ENCODE measurements at regions not wholly inside any gene's neighbourhood (a gene's known extent, or its start where the extent isn't known, plus 50 kb on each side); places are given as distances from the start of the nearest gene placed in this dataset.

GRCh38 chr6:98016565-98016964 is 733.5 kb upstream of the MMS22L start:
- ChIA-PET CTCF (no interaction called here), POLR2A (no interaction called here)
- Mint-ChIP-seq H3K27me3 (no peaks in the 10 kb centered on the region), H3K36me3 (ENCODE audit: low read depth) (no peaks in the 10 kb centered on the region), H3K4me1 (no peaks in the 10 kb centered on the region), H3K27ac (no peak overlapping the region), H3K9me3 (ENCODE audit: low read depth) (no peaks in the 10 kb centered on the region), H3K4me3 (no peak overlapping the region)
- ATAC-seq (no peak), DNase-seq (no peak)
- intact Hi-C loops (cut with DNase I, micrococcal nuclease), result no loop called here

- H3K9me3 Mint-ChIP-seq (ENCODE audit: low read depth), result no peaks in the 10 kb centered on the region
- ChIA-PET POLR2A (no interaction called here), CTCF (interaction anchor here (0.5 kb wide), 1 partner anchor 1144 kb away, joined by 6 read pairs; no protein-coding TSS in a partner anchor)
- no peaks in the 10 kb centered on the region for H3K27me3 Mint-ChIP-seq
- H3K4me1 Mint-ChIP-seq, result no peaks in the 10 kb centered on the region
- DNase-seq (no peak), ATAC-seq (no peak)
- no peak overlapping the region for H3K4me3 Mint-ChIP-seq
- H3K36me3 Mint-ChIP-seq (ENCODE audit: low read depth), result no peaks in the 10 kb centered on the region
- H3K27ac Mint-ChIP-seq, result no peak overlapping the region
- intact Hi-C loops (cut with DNase I, micrococcal nuclease), result no loop called here
Measured at GRCh38 chr6:98020222-98020621, 737.2 kb upstream of the MMS22L start.

GRCh38 chr6:98024359-98024758 is 741.3 kb upstream of the MMS22L start:
- no peak for DNase-seq
- Mint-ChIP-seq H3K36me3 (ENCODE audit: low read depth) (no peaks in the 10 kb centered on the region), H3K9me3 (ENCODE audit: low read depth) (no peaks in the 10 kb centered on the region), H3K4me1 (no peaks in the 10 kb centered on the region), H3K27me3 (no peaks in the 10 kb centered on the region), H3K4me3 (no peak overlapping the region), H3K27ac (no peak overlapping the region)
- POLR2A ChIA-PET, result no interaction called here
- CTCF ChIA-PET, result no interaction called here
- intact Hi-C loops (cut with DNase I, micrococcal nuclease), result no loop called here
- ATAC-seq, result no peak

GRCh38 chr6:98027898-98028297 is 744.9 kb upstream of the MMS22L start:
- Mint-ChIP-seq H3K4me1 (no peaks in the 10 kb centered on the region), H3K36me3 (ENCODE audit: low read depth) (no peaks in the 10 kb centered on the region), H3K4me3 (no peak overlapping the region), H3K27me3 (no peaks in the 10 kb centered on the region), H3K9me3 (ENCODE audit: low read depth) (no peaks in the 10 kb centered on the region), H3K27ac (no peak overlapping the region)
- no peak for ATAC-seq
- ChIA-PET CTCF (no interaction called here), POLR2A (no interaction called here)
- DNase-seq, result no peak
- intact Hi-C loops (cut with DNase I, micrococcal nuclease), result no loop called here

- no peak overlapping the region for H3K27ac Mint-ChIP-seq
- ChIA-PET POLR2A (no interaction called here), CTCF (no interaction called here)
- no peak overlapping the region for H3K4me3 Mint-ChIP-seq
- H3K4me1 Mint-ChIP-seq, result no peaks in the 10 kb centered on the region
- intact Hi-C loops (cut with DNase I, micrococcal nuclease), result no loop called here
- H3K36me3 Mint-ChIP-seq (ENCODE audit: low read depth), result no peaks in the 10 kb centered on the region
- no peaks in the 10 kb centered on the region for H3K9me3 Mint-ChIP-seq (ENCODE audit: low read depth)
- no peaks in the 10 kb centered on the region for H3K27me3 Mint-ChIP-seq
- no peak for DNase-seq
- ATAC-seq, result no peak
Measured at GRCh38 chr6:98033617-98034016, 750.6 kb upstream of the MMS22L start.

- Mint-ChIP-seq H3K27ac (no peak overlapping the region), H3K36me3 (ENCODE audit: low read depth) (no peaks in the 10 kb centered on the region), H3K9me3 (ENCODE audit: low read depth) (no peaks in the 10 kb centered on the region), H3K27me3 (no peaks in the 10 kb centered on the region), H3K4me3 (no peak overlapping the region), H3K4me1 (no peaks in the 10 kb centered on the region)
- ATAC-seq (no peak), DNase-seq (no peak)
- POLR2A ChIA-PET, result no interaction called here
- CTCF ChIA-PET, result no interaction called here
- intact Hi-C loops (cut with DNase I, micrococcal nuclease), result no loop called here
Measured at GRCh38 chr6:98036344-98036923, 753.4 kb upstream of the MMS22L start.

- H3K27me3 Mint-ChIP-seq, result no peaks in the 10 kb centered on the region
- ChIA-PET CTCF (no interaction called here), POLR2A (no interaction called here)
- H3K4me1 Mint-ChIP-seq, result no peaks in the 10 kb centered on the region
- DNase-seq, result no peak
- H3K9me3 Mint-ChIP-seq (ENCODE audit: low read depth), result no peaks in the 10 kb centered on the region
- no peaks in the 10 kb centered on the region for H3K36me3 Mint-ChIP-seq (ENCODE audit: low read depth)
- H3K27ac Mint-ChIP-seq, result no peak overlapping the region
- intact Hi-C loops (cut with DNase I, micrococcal nuclease), result no loop called here
- H3K4me3 Mint-ChIP-seq, result no peak overlapping the region
- no peak for ATAC-seq
Measured at GRCh38 chr6:98037571-98037970, 754.6 kb upstream of the MMS22L start.

- no peaks in the 10 kb centered on the region for H3K9me3 Mint-ChIP-seq (ENCODE audit: low read depth)
Measured at GRCh38 chr6:98039443-98039842, 756.4 kb upstream of the MMS22L start.

GRCh38 chr6:98039904-98040607 is 757.0 kb upstream of the MMS22L start:
- CTCF ChIA-PET, result no interaction called here
- Mint-ChIP-seq H3K4me1 (no peaks in the 10 kb centered on the region), H3K4me3 (no peak overlapping the region), H3K36me3 (ENCODE audit: low read depth) (no peaks in the 10 kb centered on the region), H3K9me3 (ENCODE audit: low read depth) (no peaks in the 10 kb centered on the region), H3K27me3 (no peaks in the 10 kb centered on the region), H3K27ac (no peak overlapping the region)
- intact Hi-C loops (cut with DNase I, micrococcal nuclease), result no loop called here
- DNase-seq, result no peak
- POLR2A ChIA-PET, result no interaction called here
- ATAC-seq, result no peak

More at GRCh38 chr6:98039443-98039842, 756.4 kb upstream of the MMS22L start:
- H3K4me3 Mint-ChIP-seq, result no peak overlapping the region
- H3K27me3 Mint-ChIP-seq, result no peaks in the 10 kb centered on the region
- intact Hi-C loops (cut with DNase I, micrococcal nuclease), result no loop called here
- ATAC-seq (no peak), DNase-seq (no peak)
- H3K27ac Mint-ChIP-seq, result no peak overlapping the region
- CTCF ChIA-PET, result no interaction called here
- H3K36me3 Mint-ChIP-seq (ENCODE audit: low read depth), result no peaks in the 10 kb centered on the region
- H3K4me1 Mint-ChIP-seq, result no peaks in the 10 kb centered on the region
- POLR2A ChIA-PET, result no interaction called here

GRCh38 chr6:98041056-98041455 is 758.0 kb upstream of the MMS22L start:
- POLR2A ChIA-PET, result no interaction called here
- CTCF ChIA-PET, result no interaction called here
- DNase-seq (no peak), ATAC-seq (no peak)
- H3K27ac Mint-ChIP-seq, result no peak overlapping the region
- H3K9me3 Mint-ChIP-seq (ENCODE audit: low read depth), result no peaks in the 10 kb centered on the region
- no peaks in the 10 kb centered on the region for H3K27me3 Mint-ChIP-seq
- no peaks in the 10 kb centered on the region for H3K4me1 Mint-ChIP-seq
- intact Hi-C loops (cut with DNase I, micrococcal nuclease), result no loop called here
- H3K36me3 Mint-ChIP-seq (ENCODE audit: low read depth), result no peaks in the 10 kb centered on the region
- no peak overlapping the region for H3K4me3 Mint-ChIP-seq

- DNase-seq (no peak), ATAC-seq (no peak)
- intact Hi-C loops (cut with DNase I, micrococcal nuclease), result no loop called here
- CTCF ChIA-PET, result interaction anchor here (0.7 kb wide), 1 partner anchor 1000 kb away, joined by 3 read pairs; no protein-coding TSS in a partner anchor
- Mint-ChIP-seq H3K9me3 (ENCODE audit: low read depth) (no peaks in the 10 kb centered on the region), H3K27ac (no peak overlapping the region), H3K4me3 (no peak overlapping the region), H3K27me3 (no peaks in the 10 kb centered on the region), H3K36me3 (ENCODE audit: low read depth) (no peaks in the 10 kb centered on the region), H3K4me1 (no peaks in the 10 kb centered on the region)
- POLR2A ChIA-PET, result no interaction called here
Measured at GRCh38 chr6:98041921-98042320, 758.9 kb upstream of the MMS22L start.

- ATAC-seq (no peak), DNase-seq (no peak)
- no peak overlapping the region for H3K4me3 Mint-ChIP-seq
- ChIA-PET CTCF (no interaction called here), POLR2A (interaction anchor here (0.8 kb wide), 1 partner anchor 297 kb away, joined by 4 read pairs; no protein-coding TSS in a partner anchor)
- no peak overlapping the region for H3K27ac Mint-ChIP-seq
- no peaks in the 10 kb centered on the region for H3K9me3 Mint-ChIP-seq (ENCODE audit: low read depth)
- no peaks in the 10 kb centered on the region for H3K36me3 Mint-ChIP-seq (ENCODE audit: low read depth)
- no peaks in the 10 kb centered on the region for H3K27me3 Mint-ChIP-seq
- H3K4me1 Mint-ChIP-seq, result no peaks in the 10 kb centered on the region
- intact Hi-C loops (cut with DNase I, micrococcal nuclease), result no loop called here
Measured at GRCh38 chr6:98044151-98044561, 761.1 kb upstream of the MMS22L start.
